IMR-90 (cell line): ENCODE measurements at regions not wholly inside any gene's neighbourhood (a gene's known extent, or its start where the extent isn't known, plus 50 kb on each side); places are given as distances from the start of the nearest gene placed in this dataset.

Experiments used
- ATAC-seq: fragments of 200-7000 bp; cut with Tn5 transposase; 2 replicates; pipeline ENCODE4 v1.9.1; 2020; ENCODE audit warnings: low read depth, mild to moderate bottlenecking, moderate library complexity
- BruUV-seq: library from RNA; stranded (reverse); fragments of 400-500 nt; replicated peaks from 2 replicates; lab custom pipeline; 2021; lab: Mats Ljungman, UMichigan
- CTCF ChIA-PET: fragments of 300-600 bp; formaldehyde crosslinking; extraction: SDS; loops from one replicate; lab custom pipeline; 2021; ENCODE audit warnings: antibody characterized with exemption; lab: Yijun Ruan, JAX
- POLR2A ChIA-PET: fragments of 300-600 bp; sonication (Branson Sonifier 250); formaldehyde crosslinking; loops from one replicate; lab custom pipeline; 2022; ENCODE audit warnings: antibody characterized with exemption; ENCODE audit not compliant: unreplicated experiment; lab: Charles Lee
- DNase-seq: peaks from one replicate; pipeline ENCODE4 v3.0.0; 2013
- H2AFZ ChIP-seq: replicated peaks from 2 replicates; pipeline ENCODE3; 2013; ENCODE audit warnings: low read length, mild to moderate bottlenecking; ENCODE audit not compliant: poor library complexity
- H2AK5ac ChIP-seq: 2 replicates; pipeline ENCODE4 v1.6.1; 2013; ENCODE audit warnings: low read depth, low read length, inconsistent platforms
- H2AK9ac ChIP-seq: replicated peaks from 2 replicates; pipeline ENCODE3; 2013; ENCODE audit warnings: mild to moderate bottlenecking, low read depth, low read length, moderate library complexity; ENCODE audit not compliant: poor library complexity
- H2BK120ac ChIP-seq: 2 replicates; pipeline ENCODE4 v1.6.1; 2013; ENCODE audit warnings: low read depth, low read length, inconsistent platforms
- H2BK15ac ChIP-seq: 3 replicates; pipeline ENCODE4 v1.6.1; 2013; ENCODE audit warnings: low read depth, low read length, inconsistent platforms
- H2BK20ac ChIP-seq: 2 replicates; pipeline ENCODE4 v1.6.1; 2013; ENCODE audit warnings: low read depth, mild to moderate bottlenecking, inconsistent platforms, low read length, moderate library complexity
- H2BK5ac ChIP-seq: 2 replicates; pipeline ENCODE4 v1.6.1; 2013; ENCODE audit warnings: mild to moderate bottlenecking, low read depth, low read length, inconsistent platforms; ENCODE audit not compliant: poor library complexity, severe bottlenecking
- H3K14ac ChIP-seq: replicated peaks from 2 replicates; pipeline ENCODE4 v1.6.1; 2013; ENCODE audit warnings: low read depth, low read length, inconsistent platforms
- H3K18ac ChIP-seq: 2 replicates; pipeline ENCODE4 v1.6.1; 2013; ENCODE audit warnings: low read depth, low read length, control low read depth
- H3K23ac ChIP-seq: 2 replicates; pipeline ENCODE4 v1.6.1; 2013; ENCODE audit warnings: low read depth, low read length, inconsistent platforms
- H3K27ac ChIP-seq: 2 replicates; pipeline ENCODE4 v1.5.1; 2013; ENCODE audit warnings: mild to moderate bottlenecking, control low read depth, low read length; ENCODE audit not compliant: insufficient read depth
- H3K27me3 ChIP-seq: 2 replicates; pipeline ENCODE4 v1.6.1; 2013; ENCODE audit warnings: low read length; ENCODE audit not compliant: control insufficient read depth, insufficient read depth
- H3K36me3 ChIP-seq: 2 replicates; pipeline ENCODE4 v1.6.1; 2013; ENCODE audit warnings: low read length, mixed read lengths; ENCODE audit not compliant: control insufficient read depth, insufficient read depth
- H3K4ac ChIP-seq: 2 replicates; pipeline ENCODE4 v1.6.1; 2013; ENCODE audit warnings: low read depth, low read length, inconsistent platforms
- H3K4me1 ChIP-seq: 2 replicates; pipeline ENCODE4 v1.6.1; 2013; ENCODE audit warnings: low read length, mixed read lengths; ENCODE audit not compliant: control insufficient read depth, insufficient read depth
- H3K4me2 ChIP-seq: 2 replicates; pipeline ENCODE4 v1.6.1; 2013; ENCODE audit warnings: low read depth, mild to moderate bottlenecking, control low read depth, low read length, moderate library complexity
- H3K4me3 ChIP-seq: 2 replicates; pipeline ENCODE4 v1.5.1; 2013; ENCODE audit warnings: low read depth, mild to moderate bottlenecking, control low read depth, low read length, moderate library complexity; ENCODE audit not compliant: insufficient read depth
- H3K56ac ChIP-seq: 2 replicates; pipeline ENCODE4 v1.6.1; 2013; ENCODE audit warnings: low read length, inconsistent platforms; ENCODE audit not compliant: insufficient read depth; ENCODE audit errors: extremely low read depth
- H3K79me1 ChIP-seq, 2 experiments: 2 replicates each; pipeline ENCODE4 v1.6.1; 2013; ENCODE audit warnings: low read length in 2 of 2, inconsistent platforms in 1 of 2, low read depth in 1 of 2
- H3K9ac ChIP-seq: 2 replicates; pipeline ENCODE4 v1.6.1; 2013; ENCODE audit warnings: low read depth, low read length, control low read depth
- H3K9me1 ChIP-seq: 2 replicates; pipeline ENCODE4 v1.6.1; 2013; ENCODE audit warnings: low read length, inconsistent platforms; ENCODE audit not compliant: insufficient read depth
- H3K9me3 ChIP-seq: 2 replicates; pipeline ENCODE4 v1.6.1; 2013; ENCODE audit warnings: low read length; ENCODE audit not compliant: control insufficient read depth, insufficient read depth
- H4K20me1 ChIP-seq: 2 replicates; pipeline ENCODE4 v1.6.1; 2013; ENCODE audit warnings: low read length, inconsistent platforms; ENCODE audit not compliant: insufficient read depth
- H4K5ac ChIP-seq: 2 replicates; pipeline ENCODE4 v1.6.1; 2013; ENCODE audit warnings: mild to moderate bottlenecking, low read depth, low read length, control low read depth
- H4K8ac ChIP-seq, 2 experiments: 2 replicates each; pipeline ENCODE4 v1.6.1; 2013; ENCODE audit warnings: low read depth in 2 of 2, low read length in 2 of 2, control low read depth in 1 of 2, inconsistent platforms in 1 of 2
- H4K91ac ChIP-seq: 2 replicates; pipeline ENCODE4 v1.6.1; 2013; ENCODE audit warnings: low read depth, low read length, inconsistent platforms; ENCODE audit not compliant: insufficient read depth
- CEBPB ChIP-seq: IDR thresholded peaks from 2 replicates; pipeline ENCODE4 v1.6.1; 2012; ENCODE audit warnings: low read depth, low read length, improper control_type of control experiment
- CHD1 ChIP-seq: IDR thresholded peaks from 2 replicates; pipeline ENCODE4 v1.6.1; 2012; ENCODE audit warnings: low read depth, low read length, improper control_type of control experiment
- CTCF ChIP-seq: conservative IDR thresholded peaks from 2 replicates; pipeline ENCODE4 v1.5.1; 2012; ENCODE audit warnings: mild to moderate bottlenecking, low read depth, low read length, improper control_type of control experiment
- ELK1 ChIP-seq: fragments of 150-350 bp; IDR thresholded peaks from 2 replicates; pipeline ENCODE4 v1.6.1; 2016; ENCODE audit warnings: low read depth, mild to moderate bottlenecking, low read length, moderate library complexity, borderline replicate concordance
- MAFK ChIP-seq: IDR thresholded peaks from 2 replicates; pipeline ENCODE4 v1.6.1; 2012; ENCODE audit warnings: low read depth, low read length, improper control_type of control experiment
- MAZ ChIP-seq: IDR thresholded peaks from 2 replicates; pipeline ENCODE4 v1.6.1; 2012; ENCODE audit warnings: low read depth, mild to moderate bottlenecking, low read length, improper control_type of control experiment, moderate library complexity, borderline replicate concordance
- MXI1 ChIP-seq: IDR thresholded peaks from 2 replicates; pipeline ENCODE4 v1.6.1; 2012; ENCODE audit warnings: low read depth, mild to moderate bottlenecking, low read length, moderate library complexity, borderline replicate concordance
- RAD21 ChIP-seq: IDR thresholded peaks from 2 replicates; pipeline ENCODE4 v1.6.1; 2012; ENCODE audit warnings: low read length, improper control_type of control experiment
- RCOR1 ChIP-seq: IDR thresholded peaks from 2 replicates; pipeline ENCODE4 v1.6.1; 2012; ENCODE audit warnings: mild to moderate bottlenecking, low read length, improper control_type of control experiment; ENCODE audit not compliant: insufficient replicate concordance
- SMC3 ChIP-seq: fragments of 150-350 bp; IDR thresholded peaks from 2 replicates; pipeline ENCODE4 v1.6.1; 2016; ENCODE audit warnings: low read depth, mild to moderate bottlenecking, antibody characterized with exemption, low read length, moderate library complexity
- USF2 ChIP-seq: fragments of 150-350 bp; IDR thresholded peaks from 2 replicates; pipeline ENCODE4 v1.6.1; 2017; ENCODE audit warnings: mild to moderate bottlenecking, antibody characterized with exemption, low read length, low read depth
- WGBS, 2 experiments: methylation state at CpG; one replicate each; pipeline versions ENCODE4 v1.1.5 to v1.1.7; 2013; ENCODE audit warnings: missing lambda C conversion rate in 2 of 2; ENCODE audit not compliant: insufficient read length in 1 of 2; ENCODE audit errors: extremely low coverage in 2 of 2; 5-methylcytosine and 5-hydroxymethylcytosine counted together
- dilution Hi-C: fragments of 300-500 bp; cut with HindIII; formaldehyde crosslinking; loops from one replicate; pipeline ENCODE4 v1.14.3; 2018; ENCODE audit warnings: low sequenced_read_pairs; ENCODE audit not compliant: unreplicated experiment
- in situ Hi-C: fragments of 300-500 bp; cut with MboI; formaldehyde crosslinking; loops from 3 replicates; pipeline ENCODE4 v1.14.3; 2019; ENCODE audit warnings: low sequenced_read_pairs, inconsistent platforms, mixed read lengths
- intact Hi-C: fragments of 100-400 bp; cut with micrococcal nuclease; formaldehyde crosslinking; loops from 2 replicates; pipeline ENCODE4 v1.10.0; 2022

GRCh38 chr6:139551376-139551775, 176.9 kb upstream of the CITED2 start:
- H3K79me1 ChIP-seq, result no peaks in the 10 kb centered on the region
- H2AK9ac ChIP-seq, result no peak overlapping the region
- no peak overlapping the region for H3K23ac ChIP-seq
- ChIA-PET CTCF (no interaction called here), POLR2A (no interaction called here)
- no peak overlapping the region for H3K27ac ChIP-seq
- dilution Hi-C loops, result no loop called here
- intact Hi-C loops, result no loop called here
- H3K9me3 ChIP-seq, result no peaks in the 10 kb centered on the region
- H4K5ac ChIP-seq, result no peak overlapping the region
- no peak for TF ChIP-seq CEBPB
- TF ChIP-seq SMC3, result no peak
- TF ChIP-seq USF2, result no peak
- TF ChIP-seq CTCF, result no peak
- TF ChIP-seq MAZ, result no peak
- no peak for TF ChIP-seq RAD21
- TF ChIP-seq MAFK, result no peak
- TF ChIP-seq MXI1, result no peak
- TF ChIP-seq ELK1, result no peak
- TF ChIP-seq RCOR1, result no peak
- no peak for TF ChIP-seq CHD1
- H3K4me1 ChIP-seq, result peaks cover 4% of the 10 kb centered on the region; the same call in 1 of the 2 replicates
- no peak overlapping the region for H3K4me3 ChIP-seq
- H2BK15ac ChIP-seq, result no peak overlapping the region
- H3K4me2 ChIP-seq, result no peak overlapping the region
- H4K91ac ChIP-seq, result no peak overlapping the region
- no CpG with 5 or more reads among the region's 2 CpGs for WGBS, 2 experiments
- ATAC-seq, result no peak
- H2BK20ac ChIP-seq, result no peak overlapping the region
- H2BK5ac ChIP-seq, result no peak overlapping the region
- H3K27me3 ChIP-seq, result no peaks in the 10 kb centered on the region
- H4K20me1 ChIP-seq, result no peaks in the 10 kb centered on the region
- H3K4ac ChIP-seq, result peak overlapping the region; percentile 7; the same call in 1 of the 2 replicates
- no peak overlapping the region for H2BK120ac ChIP-seq
- H2AK5ac ChIP-seq, result no peak overlapping the region
- no peak overlapping the region for H3K14ac ChIP-seq
- no peak overlapping the region for H2AFZ ChIP-seq
- no peak overlapping the region for H3K56ac ChIP-seq
- in situ Hi-C loops, result no loop called here
- no peak overlapping the region for H3K18ac ChIP-seq
- no TSS peak for BruUV-seq
- H4K8ac ChIP-seq, result no peak overlapping the region
- no peaks in the 10 kb centered on the region for H3K36me3 ChIP-seq
- no peak overlapping the region for H3K9ac ChIP-seq
- DNase-seq, result no peak
- H3K9me1 ChIP-seq, result no peaks in the 10 kb centered on the region; the same call in 1 of the 2 replicates
